GM18909 (cell line): ENCODE measurements at regions not wholly inside any gene's neighbourhood (a gene's known extent, or its start where the extent isn't known, plus 50 kb on each side); places are given as distances from the start of the nearest gene placed in this dataset.
"Not testable (repeated sequence)": the region's sequence is repeated elsewhere in the genome, so short reads cannot be mapped to it uniquely, and the experiment has no call there.

ENCODE experiments used
- ATAC-seq: cut with Tn5 transposase; IDR thresholded peaks from one replicate; pipeline ENCODE4 v1.9.1; 2021; ENCODE audit warnings: mild to moderate bottlenecking; ENCODE audit not compliant: unreplicated experiment, poor library complexity

GRCh38 chr5:5831622-5832021, 409.1 kb downstream of the ICE1 start:
- not testable (repeated sequence) for ATAC-seq

- no peak for ATAC-seq
These were observed 406.1 kb downstream of the ICE1 start for GRCh38 chr5:5828619-5829018.

GRCh38 chr5:5826911-5827310, 404.4 kb downstream of the ICE1 start:
- ATAC-seq, result no peak

GRCh38 chr5:5822729-5823257, 400.3 kb downstream of the ICE1 start:
- no peak for ATAC-seq

GRCh38 chr5:5816960-5817359, 394.5 kb downstream of the ICE1 start:
- no peak for ATAC-seq

GRCh38 chr5:5813441-5813840, 391.0 kb downstream of the ICE1 start:
- ATAC-seq, result no peak

- ATAC-seq, result no peak
These were observed 388.0 kb downstream of the ICE1 start for GRCh38 chr5:5810461-5810860.

- no peak for ATAC-seq
These were observed 383.4 kb downstream of the ICE1 start for GRCh38 chr5:5805916-5806315.

- no peak for ATAC-seq
These were observed 382.2 kb downstream of the ICE1 start for GRCh38 chr5:5804478-5805233.

- no peak for ATAC-seq
These were observed 378.6 kb downstream of the ICE1 start for GRCh38 chr5:5800801-5801761.

- no peak for ATAC-seq
These were observed 377.3 kb downstream of the ICE1 start for GRCh38 chr5:5799826-5800225.

- ATAC-seq, result no peak
These were observed 376.8 kb downstream of the ICE1 start for GRCh38 chr5:5799229-5799628.

- ATAC-seq, result no peak
These were observed 376.0 kb downstream of the ICE1 start for GRCh38 chr5:5798462-5798861.

GRCh38 chr5:5798041-5798440, 375.6 kb downstream of the ICE1 start:
- no peak for ATAC-seq

GRCh38 chr5:5795074-5795771, 372.7 kb downstream of the ICE1 start:
- ATAC-seq, result no peak

- ATAC-seq, result no peak
These were observed 371.7 kb downstream of the ICE1 start for GRCh38 chr5:5794118-5794560.

- ATAC-seq, result no peak
These were observed 371.0 kb downstream of the ICE1 start for GRCh38 chr5:5793242-5794117.

- ATAC-seq, result no peak
These were observed 369.6 kb downstream of the ICE1 start for GRCh38 chr5:5792106-5792505.

GRCh38 chr5:5788793-5789192, 366.3 kb downstream of the ICE1 start:
- no peak for ATAC-seq

- no peak for ATAC-seq
These were observed 364.9 kb downstream of the ICE1 start for GRCh38 chr5:5787373-5787772.
